Suprapubic skin (tissue), 3 donors: ENCODE measurements at regions not wholly inside any gene's neighbourhood (a gene's known extent, or its start where the extent isn't known, plus 50 kb on each side); places are given as distances from the start of the nearest gene placed in this dataset.

ENCODE experiments used
- CTCF ChIP-seq, 2 donors: fragments of 200-600 bp in 1 of 2; fragments of 450-650 bp in 1 of 2; sonication (generic) in 1 of 2; IDR thresholded peaks; one replicate each; pipeline ENCODE4 v1.5.1; 2016 to 2019; ENCODE audit warnings: antibody characterized with exemption in 2 of 2, mild to moderate bottlenecking in 1 of 2, moderate library complexity in 1 of 2
- EP300 ChIP-seq: sonication (generic); formaldehyde crosslinking; IDR thresholded peaks from one replicate; pipeline ENCODE4 v1.6.1; 2017; ENCODE audit warnings: antibody characterized with exemption
- POLR2A ChIP-seq, 2 donors: fragments of 450-650 bp; IDR thresholded peaks; one replicate each; pipeline ENCODE4 v1.6.1; 2017; ENCODE audit warnings: antibody characterized with exemption in 2 of 2, mild to moderate bottlenecking in 2 of 2, moderate library complexity in 2 of 2

- TF ChIP-seq CTCF (IDR thresholded peaks at IDR 0.05) (no peak), POLR2A (IDR thresholded peaks at IDR 0.05) (no peak), EP300 (no peak)
Observed at GRCh38 chr18:51614967-51615571, 417.6 kb upstream of the MEX3C start.
